Mesothelial cell of epicardium (in vitro differentiated cells): ENCODE measurements at regions not wholly inside any gene's neighbourhood (a gene's known extent, or its start where the extent isn't known, plus 50 kb on each side); places are given as distances from the start of the nearest gene placed in this dataset.

ENCODE experiments used
- DNase-seq, 2 experiments: peaks; one replicate each; pipeline ENCODE4 v3.0.0; 2021; ENCODE audit warnings: low spot score in 2 of 2; ENCODE audit not compliant: unreplicated experiment in 2 of 2
- H3K27ac Mint-ChIP-seq: 2 replicates; pipeline ENCODE4 v1.8.0; 2021; ENCODE audit warnings: mixed read lengths
- H3K27me3 Mint-ChIP-seq: 2 replicates; pipeline ENCODE4 v1.8.0; 2021; ENCODE audit warnings: low read depth, mixed read lengths
- H3K36me3 Mint-ChIP-seq: 2 replicates; pipeline ENCODE4 v1.8.0; 2021; ENCODE audit warnings: mixed read lengths
- H3K4me1 Mint-ChIP-seq: 2 replicates; pipeline ENCODE4 v1.8.0; 2021; ENCODE audit warnings: mixed read lengths
- H3K4me3 Mint-ChIP-seq: 2 replicates; pipeline ENCODE4 v1.8.0; 2021; ENCODE audit warnings: mild to moderate bottlenecking, moderate library complexity, mixed read lengths
- H3K9me3 Mint-ChIP-seq: 2 replicates; pipeline ENCODE4 v1.8.0; 2021; ENCODE audit warnings: mixed read lengths
- CTCF ChIP-seq: fragments of 200-600 bp; sonication (generic); IDR thresholded peaks from one replicate; pipeline ENCODE4 v1.5.0; 2021; ENCODE audit warnings: antibody characterized with exemption; ENCODE audit not compliant: unreplicated experiment

GRCh38 chr14:38400751-38401150, 144.9 kb upstream of the CLEC14A start:
- peaks cover 16% of the 10 kb centered on the region for H3K27me3 Mint-ChIP-seq
- H3K36me3 Mint-ChIP-seq: no peaks in the 10 kb centered on the region
- H3K27ac Mint-ChIP-seq: no peak overlapping the region
- no peak for DNase-seq
- no peaks in the 10 kb centered on the region for H3K9me3 Mint-ChIP-seq
- H3K4me1 Mint-ChIP-seq: no peaks in the 10 kb centered on the region
- TF ChIP-seq CTCF: no peak
- no peak overlapping the region for H3K4me3 Mint-ChIP-seq

DNA sequence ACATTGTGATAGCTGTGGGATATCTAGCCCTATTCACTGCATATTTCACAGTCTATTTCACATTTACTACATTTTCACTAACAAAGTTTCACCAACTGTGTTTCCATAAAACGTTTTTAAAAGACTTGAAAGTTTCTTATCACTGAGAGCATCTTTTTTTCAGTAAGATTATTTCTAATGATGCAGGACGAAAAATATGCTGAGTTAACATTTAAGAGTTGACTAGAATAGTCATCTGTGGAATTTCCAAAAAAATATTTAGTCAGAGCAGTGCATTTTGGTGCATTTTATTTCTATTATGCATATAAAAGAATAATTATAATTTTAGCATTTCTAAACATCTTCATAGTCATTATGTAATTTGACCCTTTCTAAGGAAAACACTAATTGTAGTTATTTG, 143.8 kb upstream of the CLEC14A start:
- Mint-ChIP-seq H3K4me3 (no peak overlapping the region), H3K4me1 (no peaks in the 10 kb centered on the region), H3K27me3 (peaks cover 16% of the 10 kb centered on the region), H3K27ac (no peak overlapping the region), H3K9me3 (no peaks in the 10 kb centered on the region), H3K36me3 (no peaks in the 10 kb centered on the region)
- no peak for DNase-seq
- TF ChIP-seq CTCF: no peak

GRCh38 chr14:38394767-38395166, 138.9 kb upstream of the CLEC14A start:
- no peak for TF ChIP-seq CTCF
- H3K4me3 Mint-ChIP-seq: no peak overlapping the region
- no peak overlapping the region for H3K27ac Mint-ChIP-seq
- H3K4me1 Mint-ChIP-seq: no peaks in the 10 kb centered on the region
- H3K27me3 Mint-ChIP-seq: peaks cover 4% of the 10 kb centered on the region
- no peaks in the 10 kb centered on the region for H3K9me3 Mint-ChIP-seq
- no peak for DNase-seq
- no peaks in the 10 kb centered on the region for H3K36me3 Mint-ChIP-seq

DNA sequence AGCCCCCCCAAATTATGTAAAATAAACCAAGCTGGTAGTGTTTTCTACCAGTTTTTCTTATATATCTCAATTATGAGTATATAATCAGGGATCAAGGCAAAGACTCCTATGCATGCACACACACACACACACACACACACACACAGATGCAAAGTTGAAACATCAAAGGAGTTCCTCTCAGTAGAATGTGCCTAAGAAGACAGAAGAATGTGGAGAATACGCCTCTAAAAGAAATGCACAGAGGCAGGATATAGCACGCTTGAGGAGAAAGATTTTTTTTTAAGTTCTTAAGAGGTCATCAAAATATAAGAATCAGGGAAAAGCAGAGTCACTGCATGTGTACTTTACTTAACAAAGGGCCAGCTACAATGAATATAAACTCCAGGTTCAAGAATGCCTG, 138.2 kb upstream of the CLEC14A start:
- no peak for DNase-seq
- no peaks in the 10 kb centered on the region for H3K4me1 Mint-ChIP-seq
- H3K9me3 Mint-ChIP-seq: no peaks in the 10 kb centered on the region
- H3K4me3 Mint-ChIP-seq: no peak overlapping the region
- no peak for TF ChIP-seq CTCF
- peaks cover under 1% of the 10 kb centered on the region for H3K27me3 Mint-ChIP-seq
- H3K36me3 Mint-ChIP-seq: no peaks in the 10 kb centered on the region
- H3K27ac Mint-ChIP-seq: no peak overlapping the region

GRCh38 chr14:38391334-38391733, 135.4 kb upstream of the CLEC14A start:
- no peak for DNase-seq
- no peak for TF ChIP-seq CTCF
- H3K4me1 Mint-ChIP-seq: no peaks in the 10 kb centered on the region
- H3K4me3 Mint-ChIP-seq: no peak overlapping the region
- no peaks in the 10 kb centered on the region for H3K9me3 Mint-ChIP-seq
- no peak overlapping the region for H3K27ac Mint-ChIP-seq
- peaks cover 2% of the 10 kb centered on the region for H3K27me3 Mint-ChIP-seq
- no peaks in the 10 kb centered on the region for H3K36me3 Mint-ChIP-seq

DNA sequence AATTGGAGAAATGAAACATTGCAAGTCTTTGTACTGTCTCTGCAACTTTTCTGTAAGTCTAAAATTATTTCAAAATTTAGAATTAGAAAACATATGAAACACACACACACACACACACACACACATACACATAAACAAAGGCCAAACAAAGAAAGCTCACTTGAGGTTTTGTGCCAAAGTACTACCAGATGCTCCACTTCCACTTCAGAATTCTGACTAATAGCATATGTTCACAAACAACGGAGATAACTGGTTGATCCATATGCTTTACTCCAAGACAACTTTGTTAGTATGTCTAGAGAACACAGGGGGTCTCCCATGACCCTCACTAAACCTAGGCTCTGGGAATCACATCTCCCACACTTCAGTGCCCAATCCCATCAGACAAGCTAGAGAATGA, 133.8 kb upstream of the CLEC14A start:
- H3K9me3 Mint-ChIP-seq: no peaks in the 10 kb centered on the region
- H3K4me1 Mint-ChIP-seq: no peaks in the 10 kb centered on the region
- no peak overlapping the region for H3K4me3 Mint-ChIP-seq
- no peak for DNase-seq
- peaks cover 2% of the 10 kb centered on the region for H3K27me3 Mint-ChIP-seq
- TF ChIP-seq CTCF: no peak
- no peak overlapping the region for H3K27ac Mint-ChIP-seq
- no peaks in the 10 kb centered on the region for H3K36me3 Mint-ChIP-seq
